HG02870 (cell line): ENCODE measurements at regions not wholly inside any gene's neighbourhood (a gene's known extent, or its start where the extent isn't known, plus 50 kb on each side); places are given as distances from the start of the nearest gene placed in this dataset.
"Not testable (repeated sequence)": the region's sequence is repeated elsewhere in the genome, so short reads cannot be mapped to it uniquely, and the experiment has no call there.

Source experiments
- ATAC-seq: cut with Tn5 transposase; IDR thresholded peaks from one replicate; pipeline ENCODE4 v1.9.1; 2021; ENCODE audit warnings: mild to moderate bottlenecking, moderate library complexity; ENCODE audit not compliant: unreplicated experiment

- no peak for ATAC-seq
Observed at GRCh38 chr4:66340286-66340893, 670.1 kb upstream of the EPHA5 start.

GRCh38 chr4:66339007-66339406, 668.7 kb upstream of the EPHA5 start:
- no peak for ATAC-seq

GRCh38 chr4:66331761-66332160, 661.5 kb upstream of the EPHA5 start:
- no peak for ATAC-seq

GRCh38 chr4:66330125-66330524, 659.8 kb upstream of the EPHA5 start:
- no peak for ATAC-seq

- no peak for ATAC-seq
Observed at GRCh38 chr4:66328803-66329574, 658.7 kb upstream of the EPHA5 start.

- no peak for ATAC-seq
Observed at GRCh38 chr4:66307641-66308438, 637.6 kb upstream of the EPHA5 start.

- ATAC-seq, result no peak
Observed at GRCh38 chr4:66300336-66300934, 630.1 kb upstream of the EPHA5 start.

GRCh38 chr4:66298569-66298968, 628.3 kb upstream of the EPHA5 start:
- ATAC-seq, result no peak

GRCh38 chr4:66297703-66298102, 627.4 kb upstream of the EPHA5 start:
- no peak for ATAC-seq

- ATAC-seq, result no peak
Observed at GRCh38 chr4:66294638-66295037, 624.3 kb upstream of the EPHA5 start.

GRCh38 chr4:66284991-66285451, 614.7 kb upstream of the EPHA5 start:
- ATAC-seq, result no peak

GRCh38 chr4:66279084-66279483, 608.8 kb upstream of the EPHA5 start:
- ATAC-seq, result no peak

- ATAC-seq, result no peak
Observed at GRCh38 chr4:66275411-66276038, 605.2 kb upstream of the EPHA5 start.

- ATAC-seq, result no peak
Observed at GRCh38 chr4:66273110-66273509, 602.8 kb upstream of the EPHA5 start.

- not testable (repeated sequence) for ATAC-seq
Observed at GRCh38 chr4:66270356-66270755, 600.1 kb upstream of the EPHA5 start.

- not testable (repeated sequence) for ATAC-seq
Observed at GRCh38 chr4:66266554-66266953, 596.3 kb upstream of the EPHA5 start.

- ATAC-seq, result no peak
Observed at GRCh38 chr4:66266035-66266434, 595.7 kb upstream of the EPHA5 start.

GRCh38 chr4:66252291-66252690, 582.0 kb upstream of the EPHA5 start:
- ATAC-seq, result no peak

- no peak for ATAC-seq
Observed at GRCh38 chr4:66246643-66247042, 576.4 kb upstream of the EPHA5 start.

- ATAC-seq, result no peak
Observed at GRCh38 chr4:66235876-66236275, 565.6 kb upstream of the EPHA5 start.

- ATAC-seq, result no peak
Observed at GRCh38 chr4:66229885-66230284, 559.6 kb upstream of the EPHA5 start.
